D721Med (cell line): ENCODE measurements at regions not wholly inside any gene's neighbourhood (a gene's known extent, or its start where the extent isn't known, plus 50 kb on each side); places are given as distances from the start of the nearest gene placed in this dataset.
"Not testable (repeated sequence)": the region's sequence is repeated elsewhere in the genome, so short reads cannot be mapped to it uniquely, and the experiment has no call there.

Source experiments
- DNase-seq: peaks from one replicate; pipeline ENCODE4 v3.0.0; 2011; ENCODE audit warnings: low spot score; ENCODE audit not compliant: insufficient read length
- FAIRE-seq: peaks from 2 replicates; lab custom pipeline; 2011; peaks lifted over from hg19 to GRCh38; lab: Jason Lieb, UNC
- TF ChIP-seq, protein P1 (sequence below): IDR thresholded peaks from 2 replicates; pipeline ENCODE4 v1.5.1; 2012; ENCODE audit warnings: mild to moderate bottlenecking, control low read depth; ENCODE audit not compliant: insufficient read depth; ENCODE audit errors: missing control alignments

DNA sequence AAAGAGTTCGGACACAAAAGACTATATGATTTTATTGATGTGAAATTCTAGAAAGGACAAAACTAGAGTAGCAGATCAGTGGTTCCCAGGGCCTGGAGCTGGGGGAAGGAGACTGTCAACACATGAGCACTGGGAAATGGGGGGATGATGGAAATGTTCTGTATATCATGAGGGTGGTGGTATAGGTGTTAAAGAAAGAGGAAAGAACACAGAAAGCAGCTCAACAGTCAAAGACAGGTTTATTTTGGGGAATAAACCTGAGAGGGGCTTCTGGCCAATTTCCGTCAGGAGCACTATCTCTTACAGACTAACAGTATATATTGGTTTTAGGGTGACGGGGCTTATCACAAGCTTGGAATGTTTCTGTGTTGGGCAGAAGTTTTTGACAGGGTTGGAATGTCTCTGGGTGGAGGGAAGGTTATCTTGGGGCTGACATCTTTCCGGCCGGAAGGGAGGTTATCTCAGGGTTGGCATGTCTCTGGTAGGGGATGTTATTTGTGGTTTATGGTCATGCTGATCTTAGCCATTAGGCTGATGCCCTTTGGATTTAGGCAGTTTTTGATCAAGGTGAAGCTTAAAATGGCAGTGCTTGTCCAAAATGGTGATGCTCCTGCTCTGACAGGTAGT lies 254.6 kb upstream of the NRP1 start:
- FAIRE-seq, result no peak

DNA sequence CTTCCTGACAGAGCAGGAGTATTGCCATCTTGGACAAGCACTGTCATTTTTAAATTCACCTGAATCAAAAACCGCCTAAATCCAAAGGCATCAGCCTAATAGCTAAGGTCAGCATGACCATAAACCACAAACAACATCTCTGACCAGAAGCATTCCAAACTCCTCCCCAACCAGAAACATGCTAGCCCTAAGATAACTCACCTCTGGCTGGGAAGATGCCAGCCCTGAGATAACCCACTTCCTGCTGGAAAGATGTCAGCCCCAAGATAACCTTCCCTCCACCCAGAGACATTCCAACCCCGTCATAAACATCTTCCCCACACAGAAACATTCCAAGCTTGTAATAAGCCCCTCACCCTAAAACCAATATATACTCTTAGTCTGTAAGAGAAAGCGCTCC lies 250.1 kb upstream of the NRP1 start:
- not testable (repeated sequence) for DNase-seq, FAIRE-seq

More for the DNA sequence above, 254.6 kb upstream of the NRP1 start:
- no peak for DNase-seq
- TF ChIP-seq, protein P1, sequence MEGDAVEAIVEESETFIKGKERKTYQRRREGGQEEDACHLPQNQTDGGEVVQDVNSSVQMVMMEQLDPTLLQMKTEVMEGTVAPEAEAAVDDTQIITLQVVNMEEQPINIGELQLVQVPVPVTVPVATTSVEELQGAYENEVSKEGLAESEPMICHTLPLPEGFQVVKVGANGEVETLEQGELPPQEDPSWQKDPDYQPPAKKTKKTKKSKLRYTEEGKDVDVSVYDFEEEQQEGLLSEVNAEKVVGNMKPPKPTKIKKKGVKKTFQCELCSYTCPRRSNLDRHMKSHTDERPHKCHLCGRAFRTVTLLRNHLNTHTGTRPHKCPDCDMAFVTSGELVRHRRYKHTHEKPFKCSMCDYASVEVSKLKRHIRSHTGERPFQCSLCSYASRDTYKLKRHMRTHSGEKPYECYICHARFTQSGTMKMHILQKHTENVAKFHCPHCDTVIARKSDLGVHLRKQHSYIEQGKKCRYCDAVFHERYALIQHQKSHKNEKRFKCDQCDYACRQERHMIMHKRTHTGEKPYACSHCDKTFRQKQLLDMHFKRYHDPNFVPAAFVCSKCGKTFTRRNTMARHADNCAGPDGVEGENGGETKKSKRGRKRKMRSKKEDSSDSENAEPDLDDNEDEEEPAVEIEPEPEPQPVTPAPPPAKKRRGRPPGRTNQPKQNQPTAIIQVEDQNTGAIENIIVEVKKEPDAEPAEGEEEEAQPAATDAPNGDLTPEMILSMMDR, result no peak

DNA sequence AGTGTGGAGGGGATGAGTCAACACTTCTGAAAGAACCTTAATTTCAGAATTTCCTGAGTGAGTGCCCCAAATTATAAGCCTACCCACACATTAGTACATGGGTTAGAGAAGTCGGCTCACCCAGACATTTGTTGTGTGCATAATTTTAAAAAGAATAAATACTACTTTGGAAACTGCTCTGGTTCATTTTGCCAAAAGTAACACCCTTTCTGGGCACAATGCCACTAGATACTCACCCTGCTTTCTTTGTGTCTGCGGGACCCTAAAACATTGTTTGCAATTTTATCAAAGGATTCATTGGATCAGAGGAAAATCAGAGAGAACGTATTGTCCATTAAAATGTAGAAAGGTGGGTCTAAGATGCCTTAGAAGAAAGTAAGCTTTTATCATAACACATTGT lies 245.5 kb upstream of the NRP1 start:
- TF ChIP-seq, protein P1, result no peak
- DNase-seq (no peak), FAIRE-seq (no peak)

DNA sequence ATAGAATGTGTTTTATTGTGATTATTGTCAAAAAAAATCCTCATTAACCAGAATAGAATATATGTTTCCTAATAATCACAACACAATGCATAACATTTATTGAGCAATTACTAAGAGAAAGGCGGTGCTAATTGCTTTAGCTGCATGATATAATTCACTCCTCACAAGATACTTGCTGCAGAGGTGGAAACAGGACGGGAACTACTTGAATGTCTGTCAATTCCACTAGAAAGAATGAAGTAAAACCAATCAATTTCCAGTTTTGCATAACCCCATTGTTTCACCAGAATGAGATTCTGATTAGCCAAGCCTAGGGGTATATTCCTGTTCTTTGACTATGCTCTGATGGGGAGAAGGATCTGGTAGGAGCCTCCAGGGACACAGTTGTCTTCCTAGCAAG lies 239.1 kb upstream of the NRP1 start:
- TF ChIP-seq, protein P1, result no peak
- no peak for DNase-seq
- FAIRE-seq, result no peak

DNA sequence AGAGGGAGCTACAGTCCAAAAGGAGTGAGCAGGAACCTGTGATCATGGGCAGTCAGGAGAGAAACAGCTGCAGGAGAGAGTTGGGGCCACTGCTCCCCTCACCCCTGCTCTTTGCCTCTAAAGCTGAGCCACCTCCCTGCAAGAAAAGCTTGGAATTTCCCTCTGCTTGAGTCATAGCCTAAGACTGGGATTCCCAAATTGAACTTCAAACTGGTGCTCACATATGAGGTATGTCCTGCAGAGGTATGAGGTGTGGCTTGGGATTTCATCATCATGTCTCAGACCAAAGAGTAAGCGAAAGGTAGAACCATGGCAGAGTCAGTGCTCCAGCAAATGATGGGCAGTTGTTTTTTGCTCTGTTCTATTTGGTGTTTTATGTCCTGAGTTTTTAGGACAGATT lies 237.1 kb upstream of the NRP1 start:
- DNase-seq (no peak), FAIRE-seq (no peak)
- TF ChIP-seq, protein P1, result no peak

DNA sequence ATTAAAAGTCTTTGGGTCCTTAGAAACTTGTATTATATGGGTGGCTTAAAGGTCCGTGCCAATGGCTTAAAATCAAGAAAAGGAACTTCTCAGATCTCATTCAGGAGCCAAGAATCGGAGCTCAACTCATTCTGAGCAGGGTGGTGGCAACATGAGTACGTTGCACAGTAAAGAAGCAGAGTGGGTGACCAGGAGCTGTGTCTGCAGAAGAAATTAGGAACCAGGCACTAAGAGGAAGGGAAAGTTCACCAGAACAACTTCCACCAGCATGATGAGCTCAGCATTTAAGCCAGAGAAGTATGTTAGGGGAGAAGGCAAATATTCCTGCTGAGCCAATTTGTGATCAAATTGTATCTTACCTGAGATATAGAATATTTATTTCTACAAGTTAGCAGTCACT lies 236.0 kb upstream of the NRP1 start:
- DNase-seq (no peak), FAIRE-seq (no peak)
- TF ChIP-seq, protein P1, result no peak

DNA sequence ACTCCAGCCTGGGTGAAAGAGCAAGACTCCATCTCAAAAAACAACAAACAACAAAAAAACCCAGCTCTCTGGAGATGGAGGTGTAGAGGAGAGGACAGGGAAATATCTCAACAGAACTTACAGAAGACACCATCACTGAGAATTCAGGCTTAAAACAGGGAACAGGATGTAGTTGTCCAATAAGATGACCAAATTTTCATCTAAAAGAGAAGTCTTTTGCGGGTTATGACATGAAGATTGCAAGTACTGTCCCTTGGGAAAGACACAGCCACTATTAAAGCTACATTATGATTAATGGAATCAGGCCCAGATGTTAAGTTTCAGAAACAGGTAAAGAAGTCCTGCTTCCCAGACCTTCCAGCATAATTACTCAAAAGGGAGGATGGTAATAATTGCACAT lies 235.2 kb upstream of the NRP1 start:
- DNase-seq (no peak), FAIRE-seq (no peak)
- TF ChIP-seq, protein P1, result no peak

DNA sequence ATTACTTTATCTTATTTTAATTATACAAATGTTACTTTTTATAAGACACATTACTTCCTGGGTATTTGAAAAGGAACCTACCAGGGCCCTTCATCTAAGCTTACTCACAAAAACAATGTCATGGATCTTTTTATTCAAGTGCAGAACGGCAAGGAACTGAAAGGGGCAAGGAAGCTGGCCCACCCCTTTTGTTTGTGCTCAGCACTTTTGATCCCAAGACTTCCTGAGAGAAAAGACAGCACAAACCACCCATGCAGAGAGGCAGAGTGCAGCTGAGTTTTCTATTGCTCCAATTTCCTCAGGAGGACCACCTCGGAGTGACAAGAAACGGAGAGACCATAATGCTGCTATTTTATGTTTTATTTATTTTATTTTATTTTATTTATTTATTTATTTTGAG lies 232.0 kb upstream of the NRP1 start:
- DNase-seq (no peak), FAIRE-seq (no peak)
- TF ChIP-seq, protein P1, result no peak
